ENCODE measurements at regions not wholly inside any gene's neighbourhood (a gene's known extent, or its start where the extent isn't known, plus 50 kb on each side); places are given as distances from the start of the nearest gene placed in this dataset.

- no peak overlapping the region for H2AFZ ChIP-seq
- no peaks in the 10 kb centered on the region for H3K79me2 ChIP-seq
- H3K4me1 ChIP-seq (ENCODE audit: insufficient read depth), result no peaks in the 10 kb centered on the region
- DNase-seq (ENCODE audit: low spot score), result no peak
- no peak for TF ChIP-seq EZH2 (IDR thresholded peaks at IDR 0.05; ENCODE audit: borderline replicate concordance)
- no peak for TF ChIP-seq CTCF (IDR thresholded peaks at IDR 0.05; ENCODE audit: poor library complexity)
- TF ChIP-seq EZH2phosphoT487 (IDR thresholded peaks at IDR 0.05; ENCODE audit: low read depth, severe bottlenecking, unreplicated experiment), result no peak
- H3K36me3 ChIP-seq (replicated peaks; ENCODE audit: insufficient read depth, low read depth), result no peaks in the 10 kb centered on the region
- H3K4me3 ChIP-seq, result no peak overlapping the region
- 91% methylated on average over 18 of the region's 18 CpGs for WGBS (ENCODE audit: low lambda C conversion rate, missing lambda C conversion rate)
- peaks cover 2% of the 10 kb centered on the region for H3K27me3 ChIP-seq
- no peak overlapping the region for H3K27ac ChIP-seq
- H3K4me2 ChIP-seq, result no peak overlapping the region
- H3K9me3 ChIP-seq (ENCODE audit: low read depth), result no peaks in the 10 kb centered on the region
- H3K9me2 ChIP-seq (replicated peaks; ENCODE audit: insufficient read depth), result no peaks in the 10 kb centered on the region
- H4K20me1 ChIP-seq (ENCODE audit: insufficient read depth, poor library complexity, severe bottlenecking), result no peaks in the 10 kb centered on the region
These were observed 87.7 kb downstream of the C16orf95 start for GRCh38 chr16:87229230-87230188.

- Histone ChIP-seq H3K27me3 (no peaks in the 10 kb centered on the region), H3K79me2 (no peaks in the 10 kb centered on the region), H3K36me3 (replicated peaks; ENCODE audit: insufficient read depth, low read depth) (no peaks in the 10 kb centered on the region), H3K9me3 (ENCODE audit: low read depth) (no peaks in the 10 kb centered on the region), H3K4me2 (no peak overlapping the region), H2AFZ (no peak overlapping the region), H4K20me1 (ENCODE audit: insufficient read depth, poor library complexity, severe bottlenecking) (no peaks in the 10 kb centered on the region), H3K4me3 (no peak overlapping the region), H3K27ac (no peak overlapping the region), H3K4me1 (ENCODE audit: insufficient read depth) (no peaks in the 10 kb centered on the region), H3K9me2 (replicated peaks; ENCODE audit: insufficient read depth) (no peaks in the 10 kb centered on the region)
- TF ChIP-seq EZH2phosphoT487 (IDR thresholded peaks at IDR 0.05; ENCODE audit: low read depth, severe bottlenecking, unreplicated experiment) (no peak), EZH2 (IDR thresholded peaks at IDR 0.05; ENCODE audit: borderline replicate concordance) (no peak), CTCF (IDR thresholded peaks at IDR 0.05; ENCODE audit: poor library complexity) (no peak)
- 91% methylated on average over 4 of the region's 4 CpGs for WGBS (ENCODE audit: low lambda C conversion rate, missing lambda C conversion rate)
- no peak for DNase-seq (ENCODE audit: low spot score)
These were observed 86.6 kb downstream of the C16orf95 start for GRCh38 chr16:87230571-87230970.

- no peak overlapping the region for H2AFZ ChIP-seq
- H3K9me3 ChIP-seq (ENCODE audit: low read depth), result no peaks in the 10 kb centered on the region
- no peaks in the 10 kb centered on the region for H3K9me2 ChIP-seq (replicated peaks; ENCODE audit: insufficient read depth)
- H3K27me3 ChIP-seq, result no peaks in the 10 kb centered on the region
- H4K20me1 ChIP-seq (ENCODE audit: insufficient read depth, poor library complexity, severe bottlenecking), result no peaks in the 10 kb centered on the region
- TF ChIP-seq EZH2 (IDR thresholded peaks at IDR 0.05; ENCODE audit: borderline replicate concordance) (no peak), EZH2phosphoT487 (IDR thresholded peaks at IDR 0.05; ENCODE audit: low read depth, severe bottlenecking, unreplicated experiment) (no peak), CTCF (IDR thresholded peaks at IDR 0.05; ENCODE audit: poor library complexity) (no peak)
- H3K4me2 ChIP-seq, result no peak overlapping the region
- no peaks in the 10 kb centered on the region for H3K79me2 ChIP-seq
- 88% methylated on average over 4 of the region's 4 CpGs for WGBS (ENCODE audit: low lambda C conversion rate, missing lambda C conversion rate)
- H3K4me1 ChIP-seq (ENCODE audit: insufficient read depth), result no peaks in the 10 kb centered on the region
- no peak overlapping the region for H3K27ac ChIP-seq
- no peak for DNase-seq (ENCODE audit: low spot score)
- no peaks in the 10 kb centered on the region for H3K36me3 ChIP-seq (replicated peaks; ENCODE audit: insufficient read depth, low read depth)
- no peak overlapping the region for H3K4me3 ChIP-seq
These were observed 85.9 kb downstream of the C16orf95 start for GRCh38 chr16:87231295-87231694.

All from hepatocyte (in vitro differentiated cells).